ENCODE measurements at regions not wholly inside any gene's neighbourhood (a gene's known extent, or its start where the extent isn't known, plus 50 kb on each side); places are given as distances from the start of the nearest gene placed in this dataset.

DNA sequence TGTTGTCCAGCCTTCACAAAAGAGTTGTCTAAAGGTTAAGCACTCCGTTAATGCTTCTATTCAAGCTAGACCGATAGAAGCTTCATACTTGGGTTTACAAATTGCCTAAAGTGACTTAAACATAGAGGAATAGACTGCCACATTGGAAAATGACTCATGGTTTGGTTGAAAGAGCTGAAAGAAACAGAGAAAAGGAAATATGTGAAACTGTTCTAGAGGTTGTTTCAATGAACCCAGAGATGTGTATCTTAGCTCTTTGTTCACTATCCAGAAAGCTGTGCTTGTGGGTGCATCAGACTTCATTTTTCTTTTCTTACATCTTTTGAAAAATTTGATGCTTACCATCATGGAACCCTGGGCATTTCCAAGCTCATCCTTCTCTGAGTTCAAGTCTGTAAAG is 736.2 kb downstream of the INHBA start:
- TF ChIP-seq CTCF (IDR thresholded peaks at IDR 0.05) (no peak), EP300 (IDR thresholded peaks at IDR 0.05; ENCODE audit: low read depth) (no peak)
